PFSK-1 (cell line): ENCODE measurements at regions not wholly inside any gene's neighbourhood (a gene's known extent, or its start where the extent isn't known, plus 50 kb on each side); places are given as distances from the start of the nearest gene placed in this dataset.

Source experiments
- TAF1 ChIP-seq: IDR thresholded peaks from 2 replicates; pipeline ENCODE4 v1.6.1; 2012; ENCODE audit warnings: low read length, control low read depth, borderline replicate concordance; ENCODE audit not compliant: insufficient read depth
- TF ChIP-seq, protein P1 (sequence below), 2 experiments: IDR thresholded peaks; 2 replicates each; pipeline versions ENCODE4 v1.6.1 to v1.8.0; 2011 to 2012; ENCODE audit warnings: low read depth in 2 of 2, low read length in 2 of 2, control low read depth in 1 of 2, inconsistent platforms in 1 of 2, mild to moderate bottlenecking in 1 of 2, moderate library complexity in 1 of 2; ENCODE audit not compliant: insufficient read depth in 1 of 2

DNA sequence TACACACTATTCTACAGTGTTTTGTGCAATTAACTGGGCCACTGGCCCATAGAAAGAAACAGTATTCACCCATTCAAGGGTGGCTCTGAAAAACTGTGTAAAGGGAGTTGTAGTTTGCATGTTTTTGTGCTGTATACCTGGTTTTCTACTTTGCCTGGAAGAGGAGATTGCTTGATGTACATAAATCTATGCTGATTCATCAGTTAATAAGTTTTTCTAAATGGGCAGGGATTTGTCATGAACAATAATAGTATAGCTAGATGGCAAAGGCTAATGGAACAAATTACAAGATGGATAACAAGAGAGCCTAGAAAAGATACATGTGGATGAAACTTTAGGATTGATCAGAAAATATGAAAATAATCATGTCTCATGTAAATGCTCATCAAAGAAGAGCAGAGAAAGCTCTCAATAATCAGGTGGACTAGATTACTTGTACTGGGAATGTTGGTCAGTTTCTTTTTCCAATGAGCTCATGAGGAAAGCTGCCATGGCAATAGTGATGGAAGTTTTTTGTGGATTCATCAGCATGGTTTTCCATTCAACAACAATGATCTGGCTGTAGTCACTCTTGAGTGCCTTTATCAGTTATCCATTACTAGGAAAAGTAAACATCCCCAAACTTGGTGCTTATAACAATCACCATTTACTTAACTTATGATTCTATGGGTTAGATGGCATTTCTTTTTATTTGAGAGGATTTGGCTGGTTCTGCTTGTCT is 602.8 kb downstream of the BRINP3 start:
- TF ChIP-seq, protein P1, sequence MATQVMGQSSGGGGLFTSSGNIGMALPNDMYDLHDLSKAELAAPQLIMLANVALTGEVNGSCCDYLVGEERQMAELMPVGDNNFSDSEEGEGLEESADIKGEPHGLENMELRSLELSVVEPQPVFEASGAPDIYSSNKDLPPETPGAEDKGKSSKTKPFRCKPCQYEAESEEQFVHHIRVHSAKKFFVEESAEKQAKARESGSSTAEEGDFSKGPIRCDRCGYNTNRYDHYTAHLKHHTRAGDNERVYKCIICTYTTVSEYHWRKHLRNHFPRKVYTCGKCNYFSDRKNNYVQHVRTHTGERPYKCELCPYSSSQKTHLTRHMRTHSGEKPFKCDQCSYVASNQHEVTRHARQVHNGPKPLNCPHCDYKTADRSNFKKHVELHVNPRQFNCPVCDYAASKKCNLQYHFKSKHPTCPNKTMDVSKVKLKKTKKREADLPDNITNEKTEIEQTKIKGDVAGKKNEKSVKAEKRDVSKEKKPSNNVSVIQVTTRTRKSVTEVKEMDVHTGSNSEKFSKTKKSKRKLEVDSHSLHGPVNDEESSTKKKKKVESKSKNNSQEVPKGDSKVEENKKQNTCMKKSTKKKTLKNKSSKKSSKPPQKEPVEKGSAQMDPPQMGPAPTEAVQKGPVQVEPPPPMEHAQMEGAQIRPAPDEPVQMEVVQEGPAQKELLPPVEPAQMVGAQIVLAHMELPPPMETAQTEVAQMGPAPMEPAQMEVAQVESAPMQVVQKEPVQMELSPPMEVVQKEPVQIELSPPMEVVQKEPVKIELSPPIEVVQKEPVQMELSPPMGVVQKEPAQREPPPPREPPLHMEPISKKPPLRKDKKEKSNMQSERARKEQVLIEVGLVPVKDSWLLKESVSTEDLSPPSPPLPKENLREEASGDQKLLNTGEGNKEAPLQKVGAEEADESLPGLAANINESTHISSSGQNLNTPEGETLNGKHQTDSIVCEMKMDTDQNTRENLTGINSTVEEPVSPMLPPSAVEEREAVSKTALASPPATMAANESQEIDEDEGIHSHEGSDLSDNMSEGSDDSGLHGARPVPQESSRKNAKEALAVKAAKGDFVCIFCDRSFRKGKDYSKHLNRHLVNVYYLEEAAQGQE (IDR thresholded peaks at IDR 0.05; ENCODE audit: insufficient read depth in 1 of 2, low read depth in 2 of 2, low read length in 2 of 2), result no peak
- TF ChIP-seq TAF1, result no peak
